SK-N-SH (cell line): ENCODE measurements at regions not wholly inside any gene's neighbourhood (a gene's known extent, or its start where the extent isn't known, plus 50 kb on each side); places are given as distances from the start of the nearest gene placed in this dataset.

ENCODE experiments used
- CTCF ChIP-seq: fragments of 200-600 bp; sonication (generic); IDR thresholded peaks from 2 replicates; pipeline ENCODE4 v1.6.1; 2017; ENCODE audit warnings: antibody characterized with exemption, mild to moderate bottlenecking, moderate library complexity
- POLR2AphosphoS5 ChIP-seq: IDR thresholded peaks from 2 replicates; pipeline ENCODE4 v1.6.1; 2012; ENCODE audit warnings: low read depth, low read length

- TF ChIP-seq POLR2AphosphoS5, result no peak
- no peak for TF ChIP-seq CTCF
These were observed 1397.6 kb downstream of the FAM133A start for GRCh38 chrX:95071621-95072020.
